ENCODE measurements at regions not wholly inside any gene's neighbourhood (a gene's known extent, or its start where the extent isn't known, plus 50 kb on each side); places are given as distances from the start of the nearest gene placed in this dataset.

- no peak for TF ChIP-seq POLR2AphosphoS5 (IDR thresholded peaks at IDR 0.05; ENCODE audit: low read depth)
- no peak for TF ChIP-seq CTCF (IDR thresholded peaks at IDR 0.05; ENCODE audit: insufficient read depth, low read length)
- no peak for TF ChIP-seq GABPA (IDR thresholded peaks at IDR 0.05; ENCODE audit: low read depth)
- TF ChIP-seq REST (IDR thresholded peaks at IDR 0.05; ENCODE audit: insufficient replicate concordance, low read depth) = no peak
- TF ChIP-seq SPI1 (IDR thresholded peaks at IDR 0.05; ENCODE audit: borderline replicate concordance, low read depth) = no peak
These were observed 703.5 kb upstream of the RGMB start for GRCh38 chr5:98069876-98070512.
